ENCODE measurements at regions not wholly inside any gene's neighbourhood (a gene's known extent, or its start where the extent isn't known, plus 50 kb on each side); places are given as distances from the start of the nearest gene placed in this dataset.

DNA sequence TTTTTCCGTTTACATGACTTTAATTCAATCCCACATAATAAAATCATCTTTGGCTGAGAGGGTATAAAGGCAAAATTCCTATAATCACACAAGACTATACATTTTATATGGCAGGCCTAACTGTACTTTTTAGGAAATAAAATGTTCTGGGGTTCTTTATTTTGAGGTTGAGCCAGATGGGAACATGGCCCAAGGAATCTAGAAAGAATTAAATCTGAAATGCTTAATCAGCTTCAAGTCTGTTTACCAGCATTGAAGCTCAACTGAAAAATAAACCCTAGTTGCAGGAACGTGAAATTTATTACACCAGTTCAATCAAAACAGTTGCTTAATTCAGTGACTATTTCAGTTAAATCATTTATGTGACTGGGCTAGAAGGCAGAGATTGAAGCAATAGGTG lies 191.0 kb upstream of the BTG1 start:
- TF ChIP-seq, protein P1, sequence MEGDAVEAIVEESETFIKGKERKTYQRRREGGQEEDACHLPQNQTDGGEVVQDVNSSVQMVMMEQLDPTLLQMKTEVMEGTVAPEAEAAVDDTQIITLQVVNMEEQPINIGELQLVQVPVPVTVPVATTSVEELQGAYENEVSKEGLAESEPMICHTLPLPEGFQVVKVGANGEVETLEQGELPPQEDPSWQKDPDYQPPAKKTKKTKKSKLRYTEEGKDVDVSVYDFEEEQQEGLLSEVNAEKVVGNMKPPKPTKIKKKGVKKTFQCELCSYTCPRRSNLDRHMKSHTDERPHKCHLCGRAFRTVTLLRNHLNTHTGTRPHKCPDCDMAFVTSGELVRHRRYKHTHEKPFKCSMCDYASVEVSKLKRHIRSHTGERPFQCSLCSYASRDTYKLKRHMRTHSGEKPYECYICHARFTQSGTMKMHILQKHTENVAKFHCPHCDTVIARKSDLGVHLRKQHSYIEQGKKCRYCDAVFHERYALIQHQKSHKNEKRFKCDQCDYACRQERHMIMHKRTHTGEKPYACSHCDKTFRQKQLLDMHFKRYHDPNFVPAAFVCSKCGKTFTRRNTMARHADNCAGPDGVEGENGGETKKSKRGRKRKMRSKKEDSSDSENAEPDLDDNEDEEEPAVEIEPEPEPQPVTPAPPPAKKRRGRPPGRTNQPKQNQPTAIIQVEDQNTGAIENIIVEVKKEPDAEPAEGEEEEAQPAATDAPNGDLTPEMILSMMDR (IDR thresholded peaks at IDR 0.05) = no peak
- no peak for TF ChIP-seq POLR2A (IDR thresholded peaks at IDR 0.05)
